RCC 7860 (cell line): ENCODE measurements at regions not wholly inside any gene's neighbourhood (a gene's known extent, or its start where the extent isn't known, plus 50 kb on each side); places are given as distances from the start of the nearest gene placed in this dataset.

Source experiments
- DNase-seq: peaks from one replicate; pipeline ENCODE4 v3.0.0-alpha.2; 2015; ENCODE audit warnings: low spot score
- FAIRE-seq: peaks from 2 replicates; lab custom pipeline; 2012; peaks lifted over from hg19 to GRCh38; lab: Jason Lieb, UNC

GRCh38 chr4:43341741-43342140 is 449.2 kb downstream of the GRXCR1 start:
- DNase-seq (no peak), FAIRE-seq (no peak)

- no peak for FAIRE-seq
- DNase-seq: no peak
These were observed 450.8 kb downstream of the GRXCR1 start for GRCh38 chr4:43343298-43343697.

- no peak for DNase-seq
- no peak for FAIRE-seq
These were observed 452.9 kb downstream of the GRXCR1 start for GRCh38 chr4:43345323-43345925.

- FAIRE-seq (no peak), DNase-seq (no peak)
These were observed 456.1 kb downstream of the GRXCR1 start for GRCh38 chr4:43348591-43348990.

- FAIRE-seq (no peak), DNase-seq (no peak)
These were observed 459.7 kb downstream of the GRXCR1 start for GRCh38 chr4:43351970-43352806.

GRCh38 chr4:43352859-43353258 is 460.3 kb downstream of the GRXCR1 start:
- DNase-seq: no peak
- FAIRE-seq: no peak

- DNase-seq: no peak
- FAIRE-seq: no peak
These were observed 461.0 kb downstream of the GRXCR1 start for GRCh38 chr4:43353552-43353951.

- no peak for FAIRE-seq
These were observed 464.3 kb downstream of the GRXCR1 start for GRCh38 chr4:43356786-43357185.

GRCh38 chr4:43357252-43357974 is 464.9 kb downstream of the GRXCR1 start:
- DNase-seq (no peak), FAIRE-seq (no peak)

More at GRCh38 chr4:43356786-43357185, 464.3 kb downstream of the GRXCR1 start:
- no peak for DNase-seq

GRCh38 chr4:43360296-43360695 is 467.8 kb downstream of the GRXCR1 start:
- FAIRE-seq: no peak

GRCh38 chr4:43362875-43363636 is 470.5 kb downstream of the GRXCR1 start:
- FAIRE-seq (no peak), DNase-seq (no peak)

More at GRCh38 chr4:43360296-43360695, 467.8 kb downstream of the GRXCR1 start:
- no peak for DNase-seq

GRCh38 chr4:43369036-43369594 is 476.6 kb downstream of the GRXCR1 start:
- FAIRE-seq: no peak

GRCh38 chr4:43373201-43373600 is 480.7 kb downstream of the GRXCR1 start:
- no peak for FAIRE-seq

More at GRCh38 chr4:43369036-43369594, 476.6 kb downstream of the GRXCR1 start:
- no peak for DNase-seq

GRCh38 chr4:43374216-43374751 is 481.8 kb downstream of the GRXCR1 start:
- FAIRE-seq (no peak), DNase-seq (no peak)

More at GRCh38 chr4:43373201-43373600, 480.7 kb downstream of the GRXCR1 start:
- no peak for DNase-seq

- no peak for DNase-seq
These were observed 486.5 kb downstream of the GRXCR1 start for GRCh38 chr4:43379016-43379415.

GRCh38 chr4:43380093-43380492 is 487.6 kb downstream of the GRXCR1 start:
- DNase-seq (no peak), FAIRE-seq (no peak)

More at GRCh38 chr4:43379016-43379415, 486.5 kb downstream of the GRXCR1 start:
- no peak for FAIRE-seq

- DNase-seq: no peak
- FAIRE-seq: no peak
These were observed 498.6 kb downstream of the GRXCR1 start for GRCh38 chr4:43391069-43391468.

- no peak for FAIRE-seq
- DNase-seq: no peak
These were observed 502.5 kb downstream of the GRXCR1 start for GRCh38 chr4:43394976-43395375.

- no peak for DNase-seq
- FAIRE-seq: no peak
These were observed 507.2 kb downstream of the GRXCR1 start for GRCh38 chr4:43399726-43400125.

- DNase-seq (no peak), FAIRE-seq (no peak)
These were observed 509.9 kb downstream of the GRXCR1 start for GRCh38 chr4:43402393-43402792.
